ENCODE measurements at regions not wholly inside any gene's neighbourhood (a gene's known extent, or its start where the extent isn't known, plus 50 kb on each side); places are given as distances from the start of the nearest gene placed in this dataset.

DNA sequence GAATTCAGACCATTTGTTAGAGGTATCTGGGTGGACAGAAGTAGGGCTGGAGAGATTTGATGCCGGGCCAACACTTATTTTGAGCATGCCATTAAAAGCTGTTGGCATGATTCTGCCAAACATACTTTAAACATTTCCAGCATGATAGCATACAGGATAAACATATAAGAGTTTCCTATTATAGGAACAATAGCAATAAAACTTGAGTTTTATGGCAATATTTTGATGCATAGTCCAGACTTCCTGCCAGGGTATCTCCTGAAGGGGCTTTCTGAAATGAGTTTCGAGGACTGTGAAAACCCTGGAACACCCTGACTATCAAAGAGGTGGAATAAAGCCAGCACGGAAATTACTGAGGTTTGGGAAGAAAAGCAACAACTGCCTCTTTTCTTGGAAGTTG, 1398.0 kb upstream of the NXPH2 start:
- DNase-seq (ENCODE audit: low read depth, low spot score): no peak
- ChIA-PET POLR2A (no interaction called here), CTCF (no interaction called here)
- TF ChIP-seq, protein P1, sequence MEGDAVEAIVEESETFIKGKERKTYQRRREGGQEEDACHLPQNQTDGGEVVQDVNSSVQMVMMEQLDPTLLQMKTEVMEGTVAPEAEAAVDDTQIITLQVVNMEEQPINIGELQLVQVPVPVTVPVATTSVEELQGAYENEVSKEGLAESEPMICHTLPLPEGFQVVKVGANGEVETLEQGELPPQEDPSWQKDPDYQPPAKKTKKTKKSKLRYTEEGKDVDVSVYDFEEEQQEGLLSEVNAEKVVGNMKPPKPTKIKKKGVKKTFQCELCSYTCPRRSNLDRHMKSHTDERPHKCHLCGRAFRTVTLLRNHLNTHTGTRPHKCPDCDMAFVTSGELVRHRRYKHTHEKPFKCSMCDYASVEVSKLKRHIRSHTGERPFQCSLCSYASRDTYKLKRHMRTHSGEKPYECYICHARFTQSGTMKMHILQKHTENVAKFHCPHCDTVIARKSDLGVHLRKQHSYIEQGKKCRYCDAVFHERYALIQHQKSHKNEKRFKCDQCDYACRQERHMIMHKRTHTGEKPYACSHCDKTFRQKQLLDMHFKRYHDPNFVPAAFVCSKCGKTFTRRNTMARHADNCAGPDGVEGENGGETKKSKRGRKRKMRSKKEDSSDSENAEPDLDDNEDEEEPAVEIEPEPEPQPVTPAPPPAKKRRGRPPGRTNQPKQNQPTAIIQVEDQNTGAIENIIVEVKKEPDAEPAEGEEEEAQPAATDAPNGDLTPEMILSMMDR (IDR thresholded peaks at IDR 0.05; ENCODE audit: insufficient read depth, low read length, missing control alignments): no peak
- no peak overlapping the region for H3K4me3 ChIP-seq (ENCODE audit: low read depth, low read length)

GRCh38 chr2:140177086-140177485, 1396.9 kb upstream of the NXPH2 start:
- DNase-seq (ENCODE audit: low read depth, low spot score): no peak
- CTCF ChIA-PET: no interaction called here

GRCh38 chr2:140173790-140174189, 1393.6 kb upstream of the NXPH2 start:
- ChIA-PET POLR2A (no interaction called here), CTCF (no interaction called here)
- no peak for DNase-seq (ENCODE audit: low read depth, low spot score)
- TF ChIP-seq, protein P1 (IDR thresholded peaks at IDR 0.05; ENCODE audit: insufficient read depth, low read length, missing control alignments): no peak
- no peak overlapping the region for H3K4me3 ChIP-seq (ENCODE audit: low read depth, low read length)

More at GRCh38 chr2:140177086-140177485, 1396.9 kb upstream of the NXPH2 start:
- H3K4me3 ChIP-seq (ENCODE audit: low read depth, low read length): no peak overlapping the region
- POLR2A ChIA-PET: no interaction called here
- TF ChIP-seq, protein P1 (IDR thresholded peaks at IDR 0.05; ENCODE audit: insufficient read depth, low read length, missing control alignments): no peak

DNA sequence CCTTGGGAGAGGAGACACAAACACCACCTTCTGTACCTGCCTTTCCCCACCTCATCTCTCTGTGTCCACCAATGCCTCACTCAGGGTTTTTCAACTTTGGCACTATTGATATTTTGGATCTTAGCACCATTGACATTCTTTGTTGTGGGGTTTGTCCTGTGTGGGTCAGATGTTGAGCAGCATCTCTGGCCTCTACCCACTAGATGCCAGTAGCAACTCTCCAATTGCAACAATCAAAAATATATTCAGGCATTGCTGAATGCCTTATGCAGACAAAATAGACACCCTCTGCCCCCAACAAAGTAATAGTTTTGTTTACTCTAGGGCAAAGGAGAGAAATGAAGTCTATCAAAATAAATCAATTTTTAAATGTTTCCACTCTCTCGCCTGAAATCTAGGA, 1384.3 kb upstream of the NXPH2 start:
- no peak for DNase-seq (ENCODE audit: low read depth, low spot score)
- CTCF ChIA-PET: no interaction called here
- TF ChIP-seq, protein P1 (IDR thresholded peaks at IDR 0.05; ENCODE audit: insufficient read depth, low read length, missing control alignments): no peak
- POLR2A ChIA-PET: no interaction called here
- no peak overlapping the region for H3K4me3 ChIP-seq (ENCODE audit: low read depth, low read length)

DNA sequence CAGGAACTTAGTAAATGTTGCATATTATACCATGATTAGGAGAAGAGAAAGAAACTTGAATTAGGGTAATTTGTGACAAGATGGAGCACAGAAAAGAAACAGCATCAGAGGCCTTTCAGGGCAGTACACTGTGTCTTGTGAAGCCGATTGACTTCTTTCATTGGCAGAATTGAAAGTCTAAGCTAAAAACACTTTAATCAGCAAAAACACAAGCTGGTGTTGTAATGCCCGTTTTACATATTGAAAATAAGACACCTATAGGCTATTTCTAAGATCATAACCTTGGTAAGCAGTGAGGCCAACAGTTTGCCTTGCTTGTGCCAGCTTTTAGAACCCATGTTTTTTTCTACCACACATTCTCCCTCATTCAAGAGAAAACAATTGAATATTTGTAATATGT, 1378.1 kb upstream of the NXPH2 start:
- CTCF ChIA-PET: no interaction called here
- DNase-seq (ENCODE audit: low read depth, low spot score): no peak

DNA sequence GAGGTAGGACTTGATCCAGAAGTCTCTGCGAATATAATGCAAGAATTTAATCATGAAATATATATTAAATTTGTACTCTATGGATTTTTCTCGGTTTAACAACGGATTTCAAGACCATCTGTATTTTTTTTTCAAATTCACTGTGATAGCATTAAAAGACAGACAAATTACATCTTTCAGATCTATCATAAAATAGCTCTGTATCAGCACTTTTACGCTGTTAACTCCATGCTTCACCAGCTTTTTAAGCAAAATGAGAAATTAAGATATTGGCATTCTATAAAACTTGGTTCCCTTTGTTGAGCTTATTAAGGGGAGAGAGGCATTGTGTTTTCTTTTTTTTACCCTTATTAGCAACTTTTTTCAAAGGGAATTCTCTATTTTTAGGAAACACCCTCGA, 1377.6 kb upstream of the NXPH2 start:
- H3K4me3 ChIP-seq (ENCODE audit: low read depth, low read length): no peak overlapping the region
- DNase-seq (ENCODE audit: low read depth, low spot score): no peak
- ChIA-PET POLR2A (no interaction called here), CTCF (no interaction called here)
- TF ChIP-seq, protein P1 (IDR thresholded peaks at IDR 0.05; ENCODE audit: insufficient read depth, low read length, missing control alignments): no peak

More for the DNA sequence above, 1378.1 kb upstream of the NXPH2 start:
- POLR2A ChIA-PET: no interaction called here
- TF ChIP-seq, protein P1 (IDR thresholded peaks at IDR 0.05; ENCODE audit: insufficient read depth, low read length, missing control alignments): no peak
- no peak overlapping the region for H3K4me3 ChIP-seq (ENCODE audit: low read depth, low read length)

Data from AG04449 (cell line).